MM.1S (cell line): ENCODE measurements at regions not wholly inside any gene's neighbourhood (a gene's known extent, or its start where the extent isn't known, plus 50 kb on each side); places are given as distances from the start of the nearest gene placed in this dataset.

Experiments
- DNase-seq: peaks from one replicate; pipeline ENCODE4 v3.0.0-alpha.2; 2015
- H2AFZ ChIP-seq: fragments of 300-600 bp; sonication (generic); 2 replicates; pipeline ENCODE4 v1.6.0; 2016; ENCODE audit warnings: antibody characterized with exemption, low read length
- H3F3A ChIP-seq: fragments of 300-600 bp; sonication (generic); 2 replicates; pipeline ENCODE4 v1.6.1; 2016; ENCODE audit warnings: mild to moderate bottlenecking, antibody characterized with exemption, low read length, moderate library complexity, mixed read lengths; ENCODE audit not compliant: insufficient read depth
- H3K27ac ChIP-seq: fragments of 300-600 bp; sonication (generic); 2 replicates; pipeline ENCODE4 v1.5.1; 2016; ENCODE audit warnings: mild to moderate bottlenecking, low read length
- H3K27me3 ChIP-seq: fragments of 300-600 bp; sonication (generic); replicated peaks from 2 replicates; pipeline ENCODE4 v1.6.0; 2016; ENCODE audit warnings: low read length; ENCODE audit not compliant: insufficient read depth
- H3K36me3 ChIP-seq: fragments of 300-600 bp; sonication (generic); replicated peaks from 2 replicates; pipeline ENCODE4 v1.6.1; 2016; ENCODE audit warnings: mild to moderate bottlenecking, low read length, mixed read lengths; ENCODE audit not compliant: insufficient read depth
- H3K4me1 ChIP-seq: fragments of 300-600 bp; sonication (generic); 2 replicates; pipeline ENCODE4 v1.6.1; 2016; ENCODE audit warnings: low read length, mixed read lengths
- H3K4me2 ChIP-seq: fragments of 300-600 bp; sonication (generic); 2 replicates; pipeline ENCODE4 v1.6.0; 2016; ENCODE audit warnings: low read depth, low read length
- H3K4me3 ChIP-seq: fragments of 300-600 bp; sonication (generic); 2 replicates; pipeline ENCODE4 v1.5.1; 2016; ENCODE audit warnings: low read length, mixed read lengths
- H3K79me2 ChIP-seq: fragments of 300-600 bp; sonication (generic); 2 replicates; pipeline ENCODE4 v1.6.1; 2016; ENCODE audit warnings: mixed run types, low read length, mixed read lengths
- H3K9ac ChIP-seq: fragments of 300-600 bp; sonication (generic); 2 replicates; pipeline ENCODE4 v1.6.1; 2016; ENCODE audit warnings: low read length, mixed read lengths
- H3K9me2 ChIP-seq: fragments of 300-600 bp; sonication (generic); replicated peaks from 2 replicates; pipeline ENCODE4 v1.6.1; 2016; ENCODE audit warnings: mild to moderate bottlenecking, low read length, mixed read lengths; ENCODE audit not compliant: insufficient read depth
- H3K9me3 ChIP-seq: fragments of 300-600 bp; sonication (generic); replicated peaks from 2 replicates; pipeline ENCODE4 v1.6.1; 2016; ENCODE audit warnings: mild to moderate bottlenecking, low read length, mixed read lengths; ENCODE audit not compliant: insufficient read depth
- H4K20me1 ChIP-seq: fragments of 300-600 bp; sonication (generic); 2 replicates; pipeline ENCODE4 v1.6.1; 2016; ENCODE audit warnings: mild to moderate bottlenecking, low read length, moderate library complexity, mixed read lengths; ENCODE audit not compliant: insufficient read depth
- EZH2 ChIP-seq: fragments of 300-600 bp; sonication (generic); optimal IDR thresholded peaks from 2 replicates; pipeline ENCODE3; 2017; ENCODE audit warnings: low read depth, mild to moderate bottlenecking, antibody characterized with exemption, low read length, mixed read lengths
- EZH2phosphoT487 ChIP-seq: fragments of 300-600 bp; sonication (generic); IDR thresholded peaks from 2 replicates; pipeline ENCODE4 v1.6.1; 2018; ENCODE audit warnings: antibody characterized with exemption, low read length
- TF ChIP-seq, protein P1 (sequence below): fragments of 300-600 bp; sonication (generic); IDR thresholded peaks from 2 replicates; pipeline ENCODE4 v1.5.1; 2016; ENCODE audit warnings: antibody characterized with exemption, low read length, mixed read lengths

DNA sequence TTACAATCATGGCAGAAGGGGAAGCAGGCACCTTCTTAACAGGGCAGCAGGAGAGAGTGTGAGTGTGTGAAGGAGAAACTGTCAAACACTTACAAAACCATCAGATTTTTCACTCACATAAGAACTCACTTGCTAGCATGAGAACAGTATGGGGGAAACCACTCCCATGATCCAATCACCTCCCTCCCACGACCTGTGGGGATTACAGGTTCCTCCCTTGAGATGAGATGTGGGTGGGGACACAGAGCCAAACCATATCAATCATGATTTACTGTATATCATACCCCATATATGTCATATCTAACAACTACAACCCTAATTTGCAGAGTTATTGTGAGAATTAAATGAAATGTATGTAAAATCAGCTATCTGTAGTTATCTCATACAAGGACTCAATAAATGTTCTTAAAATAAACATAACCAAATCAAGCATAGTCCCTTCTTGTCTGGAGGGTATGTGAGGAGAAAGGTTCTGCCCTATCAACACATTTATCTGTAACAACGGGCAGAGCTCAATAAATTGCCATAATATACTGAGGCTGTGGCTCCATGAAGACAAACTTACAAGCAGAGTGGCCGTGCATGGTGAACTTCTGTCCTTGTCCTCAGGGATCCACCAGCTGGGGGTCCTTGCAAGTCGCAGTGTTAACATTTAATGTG is 504.7 kb downstream of the SOX2 start:
- TF ChIP-seq EZH2 = no peak
- H4K20me1 ChIP-seq = no peaks in the 10 kb centered on the region
- no peaks in the 10 kb centered on the region for H3K4me1 ChIP-seq
- no peak overlapping the region for H2AFZ ChIP-seq
- H3K36me3 ChIP-seq = no peaks in the 10 kb centered on the region
- H3F3A ChIP-seq = no peaks in the 10 kb centered on the region
- no peak overlapping the region for H3K9ac ChIP-seq
- no peak overlapping the region for H3K4me3 ChIP-seq
- H3K27me3 ChIP-seq = no peaks in the 10 kb centered on the region
- H3K9me2 ChIP-seq = no peaks in the 10 kb centered on the region
- DNase-seq = no peak
- H3K79me2 ChIP-seq = no peaks in the 10 kb centered on the region
- H3K9me3 ChIP-seq = no peaks in the 10 kb centered on the region
- no peak overlapping the region for H3K27ac ChIP-seq
- H3K4me2 ChIP-seq = no peak overlapping the region

DNA sequence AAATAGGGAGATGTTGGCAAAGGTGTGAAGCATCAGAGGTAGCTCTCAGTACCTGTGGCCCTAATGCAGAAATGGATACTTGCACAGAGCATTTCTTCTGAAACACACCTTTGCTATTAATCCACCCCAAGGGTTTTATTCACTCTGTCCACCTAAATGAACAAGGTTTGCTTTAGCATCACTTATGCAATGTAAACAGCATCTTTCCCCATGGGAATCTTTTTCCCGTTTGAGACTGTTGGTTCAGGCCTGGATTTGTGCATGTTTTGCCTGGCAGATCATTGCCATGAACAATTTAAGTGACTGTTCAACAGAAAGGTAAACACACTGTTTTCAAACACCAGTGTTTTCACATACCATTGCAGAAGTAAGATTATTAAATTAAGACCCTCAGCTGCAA is 508.3 kb downstream of the SOX2 start:
- Histone ChIP-seq H3K36me3 (no peaks in the 10 kb centered on the region), H3K4me3 (no peak overlapping the region), H3K27me3 (no peaks in the 10 kb centered on the region), H3F3A (no peaks in the 10 kb centered on the region), H2AFZ (no peak overlapping the region), H3K9ac (no peak overlapping the region), H3K4me1 (no peaks in the 10 kb centered on the region), H3K9me2 (no peaks in the 10 kb centered on the region), H3K4me2 (no peak overlapping the region), H4K20me1 (no peaks in the 10 kb centered on the region), H3K79me2 (no peaks in the 10 kb centered on the region), H3K9me3 (no peaks in the 10 kb centered on the region), H3K27ac (no peak overlapping the region)
- DNase-seq = no peak
- TF ChIP-seq EZH2 (no peak), EZH2phosphoT487 (no peak)
- TF ChIP-seq, protein P1, sequence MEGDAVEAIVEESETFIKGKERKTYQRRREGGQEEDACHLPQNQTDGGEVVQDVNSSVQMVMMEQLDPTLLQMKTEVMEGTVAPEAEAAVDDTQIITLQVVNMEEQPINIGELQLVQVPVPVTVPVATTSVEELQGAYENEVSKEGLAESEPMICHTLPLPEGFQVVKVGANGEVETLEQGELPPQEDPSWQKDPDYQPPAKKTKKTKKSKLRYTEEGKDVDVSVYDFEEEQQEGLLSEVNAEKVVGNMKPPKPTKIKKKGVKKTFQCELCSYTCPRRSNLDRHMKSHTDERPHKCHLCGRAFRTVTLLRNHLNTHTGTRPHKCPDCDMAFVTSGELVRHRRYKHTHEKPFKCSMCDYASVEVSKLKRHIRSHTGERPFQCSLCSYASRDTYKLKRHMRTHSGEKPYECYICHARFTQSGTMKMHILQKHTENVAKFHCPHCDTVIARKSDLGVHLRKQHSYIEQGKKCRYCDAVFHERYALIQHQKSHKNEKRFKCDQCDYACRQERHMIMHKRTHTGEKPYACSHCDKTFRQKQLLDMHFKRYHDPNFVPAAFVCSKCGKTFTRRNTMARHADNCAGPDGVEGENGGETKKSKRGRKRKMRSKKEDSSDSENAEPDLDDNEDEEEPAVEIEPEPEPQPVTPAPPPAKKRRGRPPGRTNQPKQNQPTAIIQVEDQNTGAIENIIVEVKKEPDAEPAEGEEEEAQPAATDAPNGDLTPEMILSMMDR = no peak

DNA sequence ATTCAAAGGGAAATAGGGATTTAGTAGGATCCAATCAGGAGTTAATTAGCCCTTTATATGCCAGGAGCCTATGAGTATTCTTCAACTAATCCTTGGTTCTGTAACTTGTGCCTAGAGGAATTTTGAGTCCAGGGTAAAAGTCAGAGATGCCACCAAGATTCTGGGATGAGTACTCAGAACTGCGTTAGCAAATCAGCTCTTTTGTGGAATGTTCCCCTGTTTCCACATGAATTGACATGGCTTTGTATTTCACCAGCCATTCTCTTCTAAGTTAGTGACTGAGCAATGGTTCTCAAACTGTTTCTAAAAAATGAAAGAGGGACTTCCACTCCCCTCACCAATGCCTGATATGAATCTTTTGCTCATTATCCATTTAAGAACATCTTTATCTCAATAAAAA is 508.7 kb downstream of the SOX2 start:
- H3K9ac ChIP-seq = no peak overlapping the region

DNA sequence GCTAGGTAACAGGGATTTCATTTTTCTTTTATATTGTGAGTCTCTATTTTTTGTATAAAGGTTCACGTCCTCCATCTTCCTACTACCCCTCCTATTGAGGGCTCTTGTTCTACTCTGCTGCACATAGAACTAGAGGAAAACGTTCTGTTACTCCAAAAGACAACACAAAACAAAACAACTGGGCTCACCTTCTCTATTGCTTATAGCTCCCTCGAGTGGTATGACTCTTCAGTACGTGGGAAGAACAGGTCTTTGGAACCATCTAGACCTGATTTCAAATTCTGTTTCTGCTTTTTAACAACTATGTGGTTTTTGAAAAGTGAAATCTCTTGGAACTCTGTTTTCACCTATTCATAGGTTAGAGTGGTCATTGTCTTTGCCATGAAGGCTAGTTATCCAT is 515.3 kb downstream of the SOX2 start:
- no peak overlapping the region for H2AFZ ChIP-seq
- no peak overlapping the region for H3K4me2 ChIP-seq
- H3K27ac ChIP-seq = no peak overlapping the region
- TF ChIP-seq EZH2 (no peak), EZH2phosphoT487 (no peak)
- TF ChIP-seq, protein P1 = peak; percentile 18
- H3K4me1 ChIP-seq = no peaks in the 10 kb centered on the region
- no peaks in the 10 kb centered on the region for H3F3A ChIP-seq
- H3K79me2 ChIP-seq = no peaks in the 10 kb centered on the region
- H3K27me3 ChIP-seq = no peaks in the 10 kb centered on the region
- no peak overlapping the region for H3K9ac ChIP-seq
- H3K4me3 ChIP-seq = no peak overlapping the region
- no peak for DNase-seq
- no peaks in the 10 kb centered on the region for H3K9me2 ChIP-seq
- no peaks in the 10 kb centered on the region for H3K9me3 ChIP-seq
- no peaks in the 10 kb centered on the region for H4K20me1 ChIP-seq
- H3K36me3 ChIP-seq = no peaks in the 10 kb centered on the region

More for the DNA sequence above, 508.7 kb downstream of the SOX2 start:
- Histone ChIP-seq H3K27ac (no peak overlapping the region), H3K4me1 (no peaks in the 10 kb centered on the region), H3K79me2 (no peaks in the 10 kb centered on the region), H3K9me3 (no peaks in the 10 kb centered on the region), H4K20me1 (no peaks in the 10 kb centered on the region), H3K4me3 (no peak overlapping the region), H2AFZ (no peak overlapping the region), H3K9me2 (no peaks in the 10 kb centered on the region), H3F3A (no peaks in the 10 kb centered on the region), H3K36me3 (no peaks in the 10 kb centered on the region), H3K27me3 (no peaks in the 10 kb centered on the region), H3K4me2 (no peak overlapping the region)
- DNase-seq = no peak
- TF ChIP-seq EZH2phosphoT487 (no peak), EZH2 (no peak)
- TF ChIP-seq, protein P1 = no peak
